Neuron (in vitro differentiated cells): ENCODE measurements at regions not wholly inside any gene's neighbourhood (a gene's known extent, or its start where the extent isn't known, plus 50 kb on each side); places are given as distances from the start of the nearest gene placed in this dataset.
"Not testable (repeated sequence)": the region's sequence is repeated elsewhere in the genome, so short reads cannot be mapped to it uniquely, and the experiment has no call there.

Experiments used
- H2AFZ ChIP-seq: one replicate; pipeline ENCODE4 v1.6.1; 2013; ENCODE audit warnings: low read depth, mild to moderate bottlenecking, inconsistent platforms, low read length, moderate library complexity
- H3K27me3 ChIP-seq: one replicate; pipeline ENCODE4 v1.6.1; 2013; ENCODE audit warnings: low read length; ENCODE audit not compliant: insufficient read depth
- H3K36me3 ChIP-seq: one replicate; pipeline ENCODE4 v1.6.1; 2013; ENCODE audit warnings: low read length; ENCODE audit not compliant: insufficient read depth
- H3K4me1 ChIP-seq: one replicate; pipeline ENCODE4 v1.6.1; 2013; ENCODE audit warnings: low read length; ENCODE audit not compliant: insufficient read depth
- H3K4me3 ChIP-seq: 2 replicates; pipeline ENCODE4 v1.5.1; 2013; ENCODE audit warnings: mild to moderate bottlenecking, low read length, moderate library complexity
- H3K9me3 ChIP-seq: one replicate; pipeline ENCODE4 v1.6.1; 2013; ENCODE audit warnings: low read length

GRCh38 chr3:94440767-94441493 lies 378.1 kb downstream of the NSUN3 start:
- Histone ChIP-seq H2AFZ (no peak overlapping the region), H3K36me3 (no peaks in the 10 kb centered on the region), H3K9me3 (no peaks in the 10 kb centered on the region), H3K27me3 (no peaks in the 10 kb centered on the region), H3K4me1 (no peaks in the 10 kb centered on the region), H3K4me3 (no peak overlapping the region)

DNA sequence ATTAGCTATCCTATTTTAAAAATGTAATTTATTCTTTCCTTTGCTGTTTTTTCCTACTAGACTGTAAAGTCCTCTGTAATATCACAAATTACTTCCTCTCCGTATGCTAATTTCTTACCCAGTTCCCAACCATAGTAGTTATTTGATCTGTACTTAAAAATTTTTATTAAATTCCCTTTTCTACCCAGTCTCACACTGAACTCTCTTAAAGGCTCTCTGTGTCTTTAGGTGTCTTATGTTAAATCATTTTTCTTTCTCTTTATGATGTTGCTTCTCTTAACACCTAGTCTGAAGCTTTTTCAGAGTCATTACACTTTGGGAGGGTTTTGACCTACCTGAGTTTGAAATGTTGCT lies 378.6 kb downstream of the NSUN3 start:
- no peak overlapping the region for H3K4me3 ChIP-seq
- H3K9me3 ChIP-seq = no peaks in the 10 kb centered on the region
- no peak overlapping the region for H2AFZ ChIP-seq
- H3K27me3 ChIP-seq = no peaks in the 10 kb centered on the region
- H3K36me3 ChIP-seq = no peaks in the 10 kb centered on the region
- no peaks in the 10 kb centered on the region for H3K4me1 ChIP-seq

DNA sequence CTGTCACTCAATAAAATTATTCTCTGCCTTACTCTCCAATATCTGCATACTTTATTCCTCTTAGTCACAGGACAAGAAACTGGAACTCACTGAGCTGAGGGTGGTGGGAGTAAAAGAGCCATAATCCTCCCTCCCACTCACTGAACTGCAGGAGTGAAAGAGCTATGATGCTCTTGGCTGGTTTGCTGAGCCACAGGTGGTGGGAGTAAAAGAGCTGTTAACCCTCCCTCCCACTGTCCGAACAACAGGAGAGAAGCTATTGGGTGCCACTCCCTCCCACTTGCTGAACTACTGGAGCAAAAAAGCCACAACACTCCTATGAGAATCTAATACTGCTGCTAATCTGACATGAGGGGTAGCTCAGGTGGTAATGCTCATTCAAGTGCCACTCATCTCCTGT lies 391.0 kb downstream of the NSUN3 start:
- no peaks in the 10 kb centered on the region for H3K9me3 ChIP-seq
- no peaks in the 10 kb centered on the region for H3K36me3 ChIP-seq
- no peak overlapping the region for H3K4me3 ChIP-seq
- no peak overlapping the region for H2AFZ ChIP-seq
- H3K4me1 ChIP-seq = no peaks in the 10 kb centered on the region
- no peaks in the 10 kb centered on the region for H3K27me3 ChIP-seq

GRCh38 chr3:94459167-94459566 lies 396.3 kb downstream of the NSUN3 start:
- Histone ChIP-seq H3K36me3 (no peaks in the 10 kb centered on the region), H3K4me3 (no peak overlapping the region), H2AFZ (no peak overlapping the region), H3K4me1 (no peaks in the 10 kb centered on the region), H3K27me3 (no peaks in the 10 kb centered on the region), H3K9me3 (no peaks in the 10 kb centered on the region)

- Histone ChIP-seq H2AFZ (no peak overlapping the region), H3K36me3 (no peaks in the 10 kb centered on the region), H3K27me3 (no peaks in the 10 kb centered on the region), H3K4me3 (no peak overlapping the region), H3K9me3 (no peaks in the 10 kb centered on the region), H3K4me1 (no peaks in the 10 kb centered on the region)
Observed at GRCh38 chr3:94460931-94461330, 398.1 kb downstream of the NSUN3 start.

- no peaks in the 10 kb centered on the region for H3K9me3 ChIP-seq
- H2AFZ ChIP-seq = no peak overlapping the region
- H3K36me3 ChIP-seq = no peaks in the 10 kb centered on the region
- no peaks in the 10 kb centered on the region for H3K27me3 ChIP-seq
- no peaks in the 10 kb centered on the region for H3K4me1 ChIP-seq
- H3K4me3 ChIP-seq = no peak overlapping the region
Observed at GRCh38 chr3:94462931-94463330, 400.1 kb downstream of the NSUN3 start.

DNA sequence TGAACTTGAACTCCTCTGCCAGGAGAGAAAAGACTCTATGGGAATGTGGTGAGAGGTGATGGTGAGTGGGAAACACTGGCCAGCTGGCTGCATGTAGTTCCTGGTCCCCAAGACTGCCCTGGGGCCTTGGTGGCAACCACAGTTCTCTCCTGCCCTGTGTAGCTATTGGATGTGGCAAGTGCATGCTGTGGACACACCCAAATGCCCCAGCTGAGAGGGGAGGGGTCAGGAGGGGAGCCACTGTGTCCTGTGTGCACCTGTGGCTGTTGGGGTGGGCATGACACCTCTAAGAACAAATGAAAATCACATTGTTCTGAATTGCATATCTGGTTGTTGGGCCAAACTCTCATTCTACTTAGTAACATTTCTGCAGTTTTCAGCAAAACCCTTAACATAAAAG lies 409.6 kb downstream of the NSUN3 start:
- H3K4me1 ChIP-seq = no peaks in the 10 kb centered on the region
- H2AFZ ChIP-seq = no peak overlapping the region
- H3K27me3 ChIP-seq = no peaks in the 10 kb centered on the region
- no peaks in the 10 kb centered on the region for H3K36me3 ChIP-seq
- no peaks in the 10 kb centered on the region for H3K9me3 ChIP-seq
- H3K4me3 ChIP-seq = no peak overlapping the region

DNA sequence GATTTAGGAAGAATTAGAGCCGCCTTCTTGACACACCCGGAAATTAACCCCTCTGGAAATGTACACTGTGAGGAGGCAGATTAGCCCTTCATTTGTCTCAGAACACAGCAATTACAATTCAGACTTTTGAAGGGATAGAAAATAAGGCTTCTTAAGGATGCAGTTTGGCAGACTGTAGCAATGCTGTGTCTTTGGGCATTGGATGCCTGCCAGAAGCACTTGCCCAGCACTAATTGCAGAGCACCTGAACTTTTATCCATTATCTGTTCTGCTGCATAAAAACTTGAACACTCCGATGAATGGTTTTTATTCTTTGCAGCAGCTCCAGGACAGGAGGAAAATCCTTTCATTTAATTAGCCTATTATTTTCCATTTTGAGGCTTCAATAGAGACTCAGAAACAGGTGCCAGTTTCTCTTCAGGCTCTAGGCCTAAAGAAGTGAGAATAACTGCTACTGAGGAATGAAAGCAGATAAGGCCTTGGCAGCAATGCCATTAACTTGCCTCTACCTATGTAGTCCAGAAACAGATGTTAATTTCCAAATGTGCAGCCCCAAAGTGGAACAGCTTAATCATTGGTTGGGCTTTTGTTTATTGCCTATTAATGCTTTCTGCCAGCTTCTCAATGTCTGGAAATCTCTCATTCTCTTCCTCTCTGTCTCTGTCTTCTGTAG lies 418.5 kb downstream of the NSUN3 start:
- Histone ChIP-seq H3K4me3 (no peak overlapping the region), H3K36me3 (no peaks in the 10 kb centered on the region), H3K27me3 (no peaks in the 10 kb centered on the region), H3K9me3 (no peaks in the 10 kb centered on the region), H3K4me1 (no peaks in the 10 kb centered on the region), H2AFZ (no peak overlapping the region)

- H3K27me3 ChIP-seq = no peaks in the 10 kb centered on the region
- H3K36me3 ChIP-seq = no peaks in the 10 kb centered on the region
- H3K9me3 ChIP-seq = no peaks in the 10 kb centered on the region
Observed at GRCh38 chr3:94482686-94483085, 419.8 kb downstream of the NSUN3 start.

GRCh38 chr3:94483403-94483802 lies 420.5 kb downstream of the NSUN3 start:
- Histone ChIP-seq H3K4me3 (no peak overlapping the region), H3K4me1 (no peaks in the 10 kb centered on the region), H3K27me3 (no peaks in the 10 kb centered on the region), H3K36me3 (no peaks in the 10 kb centered on the region), H3K9me3 (no peaks in the 10 kb centered on the region), H2AFZ (no peak overlapping the region)

More at GRCh38 chr3:94482686-94483085, 419.8 kb downstream of the NSUN3 start:
- Histone ChIP-seq H2AFZ (no peak overlapping the region), H3K4me3 (no peak overlapping the region), H3K4me1 (no peaks in the 10 kb centered on the region)

DNA sequence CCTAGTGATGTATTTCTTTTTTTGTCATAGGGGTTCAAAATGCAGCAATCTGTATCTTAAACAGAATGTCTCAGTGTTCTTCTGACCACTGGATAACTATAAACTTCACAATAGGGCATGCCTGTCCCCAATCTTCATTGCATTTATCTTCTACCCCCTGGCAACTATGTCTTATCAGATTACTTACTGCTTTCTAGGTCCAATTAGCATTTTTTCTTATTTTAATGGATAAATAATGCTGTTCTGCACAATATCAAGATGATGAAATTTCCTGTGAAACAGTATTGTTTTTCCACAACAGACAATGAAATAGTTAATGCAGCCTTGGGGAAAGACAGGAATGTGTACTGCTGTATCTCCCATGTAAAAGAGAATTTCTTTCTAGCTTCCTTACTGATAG lies 432.1 kb downstream of the NSUN3 start:
- Histone ChIP-seq H3K4me3 (no peak overlapping the region), H3K27me3 (no peaks in the 10 kb centered on the region), H3K4me1 (no peaks in the 10 kb centered on the region), H2AFZ (no peak overlapping the region), H3K36me3 (no peaks in the 10 kb centered on the region), H3K9me3 (no peaks in the 10 kb centered on the region)

GRCh38 chr3:94500146-94500545 lies 437.3 kb downstream of the NSUN3 start:
- Histone ChIP-seq H3K27me3 (no peaks in the 10 kb centered on the region), H3K36me3 (no peaks in the 10 kb centered on the region), H3K9me3 (no peaks in the 10 kb centered on the region), H3K4me3 (no peak overlapping the region), H3K4me1 (no peaks in the 10 kb centered on the region), H2AFZ (no peak overlapping the region)

GRCh38 chr3:94507354-94507753 lies 444.5 kb downstream of the NSUN3 start:
- H3K27me3 ChIP-seq, H3K4me3 ChIP-seq, H3K9me3 ChIP-seq, H2AFZ ChIP-seq, H3K4me1 ChIP-seq, H3K36me3 ChIP-seq: not testable (repeated sequence)

DNA sequence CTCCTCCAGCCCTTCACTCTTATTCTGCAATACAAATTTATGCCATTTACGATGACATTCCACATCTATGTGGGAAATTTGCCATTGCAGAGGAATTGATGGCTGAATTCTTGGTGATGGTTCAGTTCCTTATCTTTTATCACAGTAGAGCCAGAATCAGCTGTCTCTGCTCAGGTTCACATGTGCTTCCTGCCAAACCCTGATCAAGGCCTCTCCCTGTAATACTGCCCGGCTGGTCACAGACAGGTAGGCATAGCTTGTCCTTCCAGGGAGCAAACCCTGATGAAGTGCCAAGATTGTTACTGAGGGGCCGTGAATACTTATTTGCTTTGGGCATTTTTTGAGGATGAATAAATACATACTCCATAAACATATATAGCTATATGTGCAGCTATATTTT lies 450.0 kb downstream of the NSUN3 start:
- Histone ChIP-seq H3K4me1 (peaks cover 10% of the 10 kb centered on the region), H3K9me3 (no peaks in the 10 kb centered on the region), H3K27me3 (no peaks in the 10 kb centered on the region), H3K36me3 (no peaks in the 10 kb centered on the region), H2AFZ (no peak overlapping the region), H3K4me3 (no peak overlapping the region)
